ENCODE measurements at regions not wholly inside any gene's neighbourhood (a gene's known extent, or its start where the extent isn't known, plus 50 kb on each side); places are given as distances from the start of the nearest gene placed in this dataset.

GRCh38 chr20:22523499-22524392 is 60.6 kb downstream of the FOXA2 start (continued):
- peak; percentile 67; the same call in 1 of the 2 replicates for TF ChIP-seq ZNF318 (CRISPR knock-in tag; IDR thresholded peaks at IDR 0.05)
- peak; percentile 84 for TF ChIP-seq ZNF780A (CRISPR knock-in tag; IDR thresholded peaks at IDR 0.05)
- TF ChIP-seq FIP1L1 (IDR thresholded peaks at IDR 0.05; ENCODE audit: borderline replicate concordance, insufficient read depth, low read depth, low read length), result 0 out of 2 replicates have a peak, but pooled peaks have one; percentile 38
- no peak for TF ChIP-seq TCF7L2 (IDR thresholded peaks at IDR 0.05; ENCODE audit: low read depth, low read length)
- TF ChIP-seq ZGPAT (CRISPR knock-in tag; IDR thresholded peaks at IDR 0.05), result peak; percentile 96
- TF ChIP-seq ZFP90 (CRISPR knock-in tag; IDR thresholded peaks at IDR 0.05; ENCODE audit: borderline replicate concordance), result no peak; the same call in 1 of the 2 replicates
- TF ChIP-seq SPEN (CRISPR knock-in tag; IDR thresholded peaks at IDR 0.05; ENCODE audit: low read depth), result peak; percentile 62; the same call in 1 of the 2 replicates
- peak; percentile 87 for TF ChIP-seq ZSCAN21 (CRISPR knock-in tag; IDR thresholded peaks at IDR 0.05; ENCODE audit: borderline replicate concordance)
- peak; percentile 98 for TF ChIP-seq HDAC1 (CRISPR knock-in tag; IDR thresholded peaks at IDR 0.05)
- no peak for TF ChIP-seq ZNF121 (CRISPR knock-in tag; IDR thresholded peaks at IDR 0.05)
- TF ChIP-seq BCL3 (CRISPR knock-in tag; IDR thresholded peaks at IDR 0.05), result peak; percentile 94
- peak; percentile 93 for TF ChIP-seq ZNF781 (CRISPR knock-in tag; IDR thresholded peaks at IDR 0.05; ENCODE audit: borderline replicate concordance, not compliant biosample characterization)
- TF ChIP-seq KLF15 (CRISPR knock-in tag; IDR thresholded peaks at IDR 0.05; ENCODE audit: borderline replicate concordance), result no peak
- peak; percentile 20; the same call in 1 of the 2 replicates for TF ChIP-seq PBX2 (CRISPR knock-in tag; IDR thresholded peaks at IDR 0.05)
- peak; percentile 74 to 85 for TF ChIP-seq POLR2A (IDR thresholded peaks at IDR 0.05; ENCODE audit: insufficient read depth in 1 of 2, low read depth in 2 of 2, low read length in 2 of 2)
- TF ChIP-seq ZNF790 (CRISPR knock-in tag; IDR thresholded peaks at IDR 0.05; ENCODE audit: borderline replicate concordance), result peak; percentile 12; the same call in 1 of the 2 replicates

All from HepG2 (cell line).